H9 (cell line): ENCODE measurements at regions not wholly inside any gene's neighbourhood (a gene's known extent, or its start where the extent isn't known, plus 50 kb on each side); places are given as distances from the start of the nearest gene placed in this dataset.

Experiments used
- DNase-seq: peaks from one replicate; pipeline ENCODE4 v3.0.0-alpha.2; 2017
- H2AFZ ChIP-seq: one replicate; pipeline ENCODE4 v1.6.1; 2013; ENCODE audit warnings: mild to moderate bottlenecking, low read length, control low read depth, moderate library complexity
- H2AK5ac ChIP-seq: 2 replicates; pipeline ENCODE4 v1.6.1; 2013; ENCODE audit warnings: low read length, control low read depth, mixed read lengths; ENCODE audit not compliant: insufficient read length
- H2BK120ac ChIP-seq: one replicate; pipeline ENCODE4 v1.6.1; 2013; ENCODE audit warnings: low read depth, mild to moderate bottlenecking, low read length, control low read depth, inconsistent platforms; ENCODE audit not compliant: poor library complexity, severe bottlenecking
- H2BK12ac ChIP-seq: 2 replicates; pipeline ENCODE4 v1.6.1; 2013; ENCODE audit warnings: low read length, control low read depth, mixed read lengths, low read depth; ENCODE audit not compliant: insufficient read length
- H2BK15ac ChIP-seq: 2 replicates; pipeline ENCODE4 v1.6.1; 2013; ENCODE audit warnings: low read depth, low read length, control low read depth
- H2BK20ac ChIP-seq: one replicate; pipeline ENCODE4 v1.6.1; 2013; ENCODE audit warnings: low read depth, mild to moderate bottlenecking, low read length, control low read depth, inconsistent platforms; ENCODE audit not compliant: poor library complexity, severe bottlenecking
- H2BK5ac ChIP-seq: 2 replicates; pipeline ENCODE4 v1.6.1; 2013; ENCODE audit warnings: low read length, control low read depth, mixed read lengths; ENCODE audit not compliant: insufficient read length
- H3K14ac ChIP-seq: 2 replicates; pipeline ENCODE4 v1.6.1; 2013; ENCODE audit warnings: low read length, control low read depth; ENCODE audit not compliant: insufficient read depth
- H3K18ac ChIP-seq: 2 replicates; pipeline ENCODE4 v1.6.1; 2013; ENCODE audit warnings: low read depth, mild to moderate bottlenecking, mixed read lengths, low read length, control low read depth; ENCODE audit not compliant: insufficient read length
- H3K23ac ChIP-seq: 2 replicates; pipeline ENCODE4 v1.6.1; 2013; ENCODE audit warnings: low read length, control low read depth, mixed read lengths, low read depth; ENCODE audit not compliant: insufficient read length
- H3K23me2 ChIP-seq: 2 replicates; pipeline ENCODE4 v1.6.1; 2013; ENCODE audit warnings: low read depth, mild to moderate bottlenecking, mixed read lengths, low read length, control low read depth; ENCODE audit not compliant: insufficient read length, poor library complexity, severe bottlenecking
- H3K27ac ChIP-seq: 2 replicates; pipeline ENCODE4 v1.5.1; 2013; ENCODE audit warnings: low read length, control low read depth, mixed read lengths, low read depth; ENCODE audit not compliant: insufficient read length
- H3K27me3 ChIP-seq: 2 replicates; pipeline ENCODE4 v1.6.1; 2013; ENCODE audit warnings: low read length, control low read depth, inconsistent platforms; ENCODE audit not compliant: insufficient read depth
- H3K4ac ChIP-seq: 2 replicates; pipeline ENCODE4 v1.6.1; 2013; ENCODE audit warnings: low read depth, mild to moderate bottlenecking, control low read depth, inconsistent platforms, low read length, moderate library complexity
- H3K4me1 ChIP-seq: 2 replicates; pipeline ENCODE4 v1.6.1; 2013; ENCODE audit warnings: low read length, control low read depth, inconsistent platforms; ENCODE audit not compliant: insufficient read depth
- H3K4me2 ChIP-seq: 2 replicates; pipeline ENCODE4 v1.6.1; 2013; ENCODE audit warnings: low read length, control low read depth, mixed read lengths; ENCODE audit not compliant: insufficient read length, insufficient read depth
- H3K56ac ChIP-seq: 2 replicates; pipeline ENCODE4 v1.6.1; 2013; ENCODE audit warnings: low read depth, mild to moderate bottlenecking, mixed read lengths, low read length, control low read depth; ENCODE audit not compliant: insufficient read length
- H3K79me1 ChIP-seq: 2 replicates; pipeline ENCODE4 v1.6.1; 2013; ENCODE audit warnings: low read depth, mild to moderate bottlenecking, moderate library complexity, low read length, control low read depth, inconsistent platforms; ENCODE audit not compliant: insufficient read depth, poor library complexity, severe bottlenecking
- H3K79me2 ChIP-seq: 2 replicates; pipeline ENCODE4 v1.6.1; 2013; ENCODE audit warnings: low read length, control low read depth, inconsistent platforms; ENCODE audit not compliant: insufficient read depth
- H3K9ac ChIP-seq: 2 replicates; pipeline ENCODE4 v1.6.1; 2013; ENCODE audit warnings: low read length, control low read depth, mixed read lengths; ENCODE audit not compliant: insufficient read length; ENCODE audit errors: extremely low read depth
- H3K9me3 ChIP-seq: one replicate; pipeline ENCODE4 v1.6.1; 2013; ENCODE audit warnings: low read depth, low read length, inconsistent platforms; ENCODE audit not compliant: control insufficient read depth
- H3T11ph ChIP-seq: one replicate; pipeline ENCODE4 v1.6.1; 2013; ENCODE audit warnings: mild to moderate bottlenecking, low read length, control low read depth, inconsistent platforms
- H4K20me1 ChIP-seq: one replicate; pipeline ENCODE4 v1.6.1; 2013; ENCODE audit not compliant: control insufficient read depth, insufficient read length, insufficient read depth
- H4K5ac ChIP-seq: 2 replicates; pipeline ENCODE4 v1.6.1; 2013; ENCODE audit warnings: low read depth, mild to moderate bottlenecking, mixed read lengths, low read length, control low read depth; ENCODE audit not compliant: insufficient read length
- H4K8ac ChIP-seq: replicated peaks from 2 replicates; pipeline ENCODE4 v1.6.1; 2013; ENCODE audit warnings: low read length, control low read depth, mixed read lengths, low read depth; ENCODE audit not compliant: insufficient read length
- H4K91ac ChIP-seq: 2 replicates; pipeline ENCODE4 v1.6.1; 2013; ENCODE audit warnings: low read depth, mild to moderate bottlenecking, moderate library complexity, mixed read lengths, low read length, control low read depth; ENCODE audit not compliant: insufficient read length
- H3K27ac Mint-ChIP-seq, 3 experiments: 2 replicates in 2 of 3; 3 replicates in 1 of 3; pipeline ENCODE4 v1.8.0; 2020 to 2021; ENCODE audit warnings: mixed read lengths in 3 of 3, mild to moderate bottlenecking in 1 of 3, moderate library complexity in 1 of 3
- H3K27me3 Mint-ChIP-seq: 2 replicates; pipeline ENCODE4 v1.8.0; 2021; ENCODE audit warnings: low read depth, mild to moderate bottlenecking, moderate library complexity, mixed read lengths
- H3K36me3 Mint-ChIP-seq, 3 experiments: 2 replicates in 2 of 3; 3 replicates in 1 of 3; pipeline ENCODE4 v1.8.0; 2020 to 2021; ENCODE audit warnings: low read depth in 3 of 3, mixed read lengths in 3 of 3; ENCODE audit not compliant: insufficient read depth in 1 of 3
- H3K4me1 Mint-ChIP-seq, 2 experiments: 2 replicates each; pipeline ENCODE4 v1.8.0; 2020; ENCODE audit warnings: mixed read lengths in 2 of 2
- H3K4me3 Mint-ChIP-seq, 2 experiments: 2 replicates in 1 of 2; 3 replicates in 1 of 2; pipeline ENCODE4 v1.8.0; 2020 to 2021; ENCODE audit warnings: mild to moderate bottlenecking in 2 of 2, mixed read lengths in 2 of 2, moderate library complexity in 1 of 2
- H3K9me3 Mint-ChIP-seq, 2 experiments: 2 replicates in 1 of 2; 3 replicates in 1 of 2; pipeline ENCODE4 v1.8.0; 2020; ENCODE audit warnings: mild to moderate bottlenecking in 2 of 2, mixed read lengths in 2 of 2, moderate library complexity in 1 of 2
- CTCF ChIP-seq: fragments of 200-600 bp; sonication (generic); conservative IDR thresholded peaks from 3 replicates; pipeline ENCODE4 v1.8.0; 2021; ENCODE audit warnings: antibody characterized with exemption, mild to moderate bottlenecking
- WGBS: extraction: QIAGEN DNeasy Blood & Tissue Kit; methylation state at CpG from one replicate; pipeline ENCODE4 v1.1.7; 2013; ENCODE audit warnings: missing lambda C conversion rate, low lambda C conversion rate, mixed read lengths; ENCODE audit not compliant: insufficient read length; ENCODE audit errors: extremely low coverage; 5-methylcytosine and 5-hydroxymethylcytosine counted together

DNA sequence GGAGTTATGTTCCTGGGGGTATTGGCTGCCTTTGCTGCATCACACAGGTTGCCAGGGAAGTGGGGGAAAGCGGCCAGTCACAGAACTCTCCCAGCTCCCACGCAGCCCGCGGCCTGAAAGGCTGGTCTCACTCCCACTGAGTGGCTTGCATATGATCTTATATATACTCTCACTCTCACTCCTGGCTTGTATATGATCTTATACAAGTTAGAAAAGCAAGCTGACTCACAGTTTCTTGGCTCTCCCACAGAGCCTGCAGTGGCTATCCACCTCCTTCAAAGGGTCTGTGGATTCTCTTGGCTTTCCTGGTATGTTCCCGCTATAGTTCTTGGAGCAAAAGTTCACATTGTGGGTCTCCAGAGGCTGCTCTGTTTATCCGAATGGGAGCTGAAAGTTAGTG is 833.5 kb upstream of the GALNTL6 start:
- Histone ChIP-seq H3K23me2 (no peaks in the 10 kb centered on the region), H3K9ac (no peak overlapping the region), H3K27ac (no peak overlapping the region), H3K79me2 (no peaks in the 10 kb centered on the region), H2AFZ (no peak overlapping the region), H3K23ac (no peak overlapping the region), H3K18ac (no peak overlapping the region), H3K56ac (no peak overlapping the region), H4K91ac (no peak overlapping the region), H2BK20ac (no peak overlapping the region), H3K4me2 (no peak overlapping the region), H3K14ac (no peak overlapping the region), H4K8ac (no peak overlapping the region), H4K5ac (no peak overlapping the region), H2AK5ac (no peak overlapping the region), H4K20me1 (no peaks in the 10 kb centered on the region), H3K4ac (no peak overlapping the region), H3T11ph (no peak overlapping the region), H2BK120ac (no peak overlapping the region), H3K79me1 (no peaks in the 10 kb centered on the region), H2BK12ac (no peak overlapping the region), H2BK15ac (no peak overlapping the region), H3K27me3 (no peaks in the 10 kb centered on the region), H2BK5ac (no peak overlapping the region), H3K9me3 (no peaks in the 10 kb centered on the region), H3K4me1 (no peaks in the 10 kb centered on the region)
- Mint-ChIP-seq H3K9me3 (peaks cover 3 to 10% of the 10 kb centered on the region in 2 experiments; a peak in 4 of 5 replicates), H3K4me1 (no peaks in the 10 kb centered on the region), H3K27me3 (no peaks in the 10 kb centered on the region), H3K36me3 (peaks cover 2 to 6% (median 3%) of the 10 kb centered on the region in 3 experiments; a peak in 4 of 7 replicates), H3K27ac (no peak overlapping the region), H3K4me3 (no peak overlapping the region; a peak in 1 of 5 replicates)
- no peak for TF ChIP-seq CTCF
- peak; percentile 32 for DNase-seq
- no CpG with 5 or more reads among the region's 6 CpGs for WGBS
